ENCODE measurements at regions not wholly inside any gene's neighbourhood (a gene's known extent, or its start where the extent isn't known, plus 50 kb on each side); places are given as distances from the start of the nearest gene placed in this dataset.
"Not testable (repeated sequence)": the region's sequence is repeated elsewhere in the genome, so short reads cannot be mapped to it uniquely, and the experiment has no call there.

DNA sequence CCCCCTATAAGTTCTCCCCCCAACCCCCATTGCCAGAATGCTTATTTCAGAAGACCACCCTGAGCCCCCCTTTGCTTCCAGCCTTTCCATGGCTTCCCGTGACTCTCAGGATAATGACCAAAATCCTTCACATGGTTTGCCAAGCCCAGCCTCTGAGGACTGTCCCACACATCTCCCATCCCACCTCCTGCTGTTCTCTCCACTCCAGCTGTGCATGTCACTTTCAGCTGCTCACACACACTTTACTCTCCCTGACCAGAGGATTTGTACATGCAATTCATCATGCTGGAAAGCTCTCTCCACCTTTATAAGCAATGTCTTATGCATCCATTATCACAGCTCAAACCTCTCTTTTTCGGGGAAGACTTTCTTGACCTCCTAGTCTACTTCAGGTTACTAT, 164.2 kb downstream of the PRL start:
- in situ Hi-C loops (cut with MboI; ENCODE audit: low pct_unique_long_range_greater_than_20kb, low sequenced_read_pairs): no loop called here
- DNase-seq: no peak

DNA sequence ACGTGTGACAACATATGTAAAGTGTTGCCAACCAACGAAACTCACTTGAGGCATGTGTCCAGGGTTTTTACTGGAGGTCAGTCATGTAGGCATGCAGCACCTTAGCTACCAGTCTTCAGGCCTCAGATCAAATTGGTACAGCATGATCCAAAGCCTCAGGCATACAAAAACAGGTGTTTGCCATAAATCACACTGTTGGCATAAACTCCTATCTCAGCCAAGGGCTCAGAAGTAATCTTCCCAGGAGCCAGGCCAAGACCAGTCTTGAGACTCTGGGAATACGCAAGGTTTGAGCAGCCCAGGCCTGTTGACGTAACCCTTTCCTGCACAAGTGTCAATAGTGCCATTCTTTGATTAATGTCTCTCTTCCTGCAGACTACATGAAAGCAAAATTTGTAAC, 163.5 kb downstream of the PRL start:
- in situ Hi-C loops (cut with MboI; ENCODE audit: low pct_unique_long_range_greater_than_20kb, low sequenced_read_pairs): no loop called here
- no peak for DNase-seq

DNA sequence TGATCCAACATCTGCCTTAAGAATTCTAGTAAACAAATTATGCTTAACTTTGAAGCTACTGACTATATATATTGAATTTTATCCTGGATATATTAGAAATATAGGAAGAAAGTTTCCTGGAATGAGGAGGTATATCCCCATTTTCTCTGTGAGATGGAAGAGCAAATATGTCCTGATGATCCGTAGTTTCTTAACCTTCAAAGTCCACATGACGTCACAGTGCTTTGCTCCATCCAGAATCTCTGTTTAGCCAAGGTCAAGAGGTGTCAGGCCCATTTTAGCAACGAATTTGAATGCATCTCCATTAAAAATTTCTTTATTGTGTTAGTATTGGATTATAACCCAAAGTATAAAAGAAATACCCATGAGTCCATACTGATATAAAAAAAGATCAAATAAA, 162.5 kb downstream of the PRL start:
- no peak for DNase-seq
- in situ Hi-C loops (cut with MboI; ENCODE audit: low pct_unique_long_range_greater_than_20kb, low sequenced_read_pairs): no loop called here

DNA sequence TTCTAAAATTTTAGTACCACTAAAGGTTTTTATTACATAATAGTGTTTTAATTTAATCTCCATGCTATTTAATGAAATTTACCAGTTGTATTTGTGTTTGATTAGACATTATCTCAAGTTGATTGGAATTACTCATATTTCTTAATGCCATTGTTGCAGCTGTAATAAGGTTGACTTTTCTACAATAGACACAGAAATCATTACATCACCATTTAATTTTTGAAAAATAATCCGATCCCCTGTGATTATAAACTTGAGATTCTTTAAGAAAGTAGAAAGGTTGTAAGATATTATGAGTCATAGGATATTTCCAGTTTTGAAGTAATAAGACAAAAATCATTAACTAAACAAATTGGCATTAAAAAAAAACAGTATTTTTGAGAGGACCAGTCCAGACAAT, 161.4 kb downstream of the PRL start:
- DNase-seq: no peak
- in situ Hi-C loops (cut with MboI; ENCODE audit: low pct_unique_long_range_greater_than_20kb, low sequenced_read_pairs): no loop called here

DNA sequence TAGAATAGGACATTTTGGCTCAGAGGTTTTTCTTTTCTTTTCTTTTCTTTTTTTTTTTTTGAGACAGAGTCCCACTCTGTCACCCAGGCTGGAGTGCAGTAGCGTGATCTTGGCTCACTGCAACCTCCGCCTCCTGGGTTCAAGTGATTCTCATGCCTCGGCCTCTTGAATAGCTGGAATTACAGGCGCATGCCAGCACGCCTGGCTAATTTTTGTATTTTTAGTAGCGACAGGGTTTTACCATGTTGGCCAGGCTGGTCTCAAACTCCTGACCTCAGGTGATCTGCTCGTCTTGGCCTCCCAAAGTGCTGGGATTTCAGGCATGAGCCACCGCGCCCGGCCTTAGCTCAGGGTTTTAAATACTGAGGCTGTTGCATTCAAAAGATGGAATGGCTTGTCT, 156.1 kb downstream of the PRL start:
- in situ Hi-C loops (cut with MboI; ENCODE audit: low pct_unique_long_range_greater_than_20kb, low sequenced_read_pairs): not testable (repeated sequence)

DNA sequence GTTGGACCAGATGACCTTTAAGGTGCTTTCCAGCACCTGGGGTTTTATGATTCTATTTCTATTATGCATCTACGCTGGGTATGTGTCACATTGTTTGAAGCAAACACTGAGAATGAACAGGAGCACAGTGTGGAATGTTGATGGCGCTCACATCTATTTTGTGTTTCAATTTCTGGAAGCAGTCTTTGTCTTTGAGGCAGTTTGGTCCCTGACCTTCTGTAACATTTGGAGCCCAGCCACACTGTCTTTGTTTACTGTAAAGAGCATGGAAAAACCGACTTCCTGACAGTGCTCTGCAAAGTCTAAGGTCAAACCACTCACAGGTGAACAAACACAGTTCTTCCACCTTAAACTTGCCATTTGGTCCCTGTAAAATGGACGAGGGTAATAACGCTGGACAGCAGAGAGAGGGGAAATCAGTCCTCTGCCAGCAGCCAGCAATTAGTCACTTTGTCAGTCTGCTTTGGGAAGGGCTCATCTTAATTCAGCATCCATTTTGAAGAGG, 155.5 kb downstream of the PRL start:
- DNase-seq: no peak
- in situ Hi-C loops (cut with MboI; ENCODE audit: low pct_unique_long_range_greater_than_20kb, low sequenced_read_pairs): no loop called here

More for the DNA sequence above, 156.1 kb downstream of the PRL start:
- not testable (repeated sequence) for DNase-seq

DNA sequence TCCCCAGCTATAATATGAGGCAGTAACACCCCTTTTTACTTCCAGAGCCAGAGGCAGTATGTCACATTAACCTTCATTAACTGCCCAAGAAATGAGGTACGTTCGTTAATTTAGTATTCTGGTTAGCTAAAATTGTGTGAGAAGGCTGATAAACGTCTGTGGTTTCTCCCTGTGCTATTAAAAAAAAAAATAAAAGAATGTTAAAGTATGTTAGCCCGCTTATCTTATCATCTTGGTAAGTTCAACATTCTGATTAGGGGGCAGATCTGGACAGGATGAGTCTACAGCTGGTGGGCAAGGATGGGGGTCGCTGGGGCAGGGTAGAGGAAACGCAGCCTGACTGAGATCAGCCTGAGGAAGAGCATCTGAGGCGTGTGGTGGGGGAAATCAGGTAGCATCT, 154.0 kb downstream of the PRL start:
- DNase-seq: no peak

DNA sequence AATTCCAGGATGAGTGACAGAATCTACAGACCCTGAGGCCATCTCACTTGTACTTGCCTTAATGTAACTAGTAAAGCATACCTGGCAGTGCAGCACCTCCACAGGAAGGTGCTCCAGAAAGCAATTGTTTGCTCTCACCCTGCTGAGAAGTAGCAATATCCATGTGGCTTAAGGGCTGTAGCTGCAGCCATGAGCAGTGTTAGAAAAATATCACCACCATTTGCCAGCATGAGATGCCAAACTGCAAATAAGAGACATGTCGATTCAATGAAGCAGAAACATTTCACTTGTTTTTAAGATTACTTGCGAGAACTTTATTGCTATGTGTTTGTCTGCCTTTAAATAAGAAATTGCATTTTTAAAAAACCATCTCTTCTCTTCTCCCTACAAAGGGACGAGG, 151.5 kb downstream of the PRL start:
- in situ Hi-C loops (cut with MboI; ENCODE audit: low pct_unique_long_range_greater_than_20kb, low sequenced_read_pairs): no loop called here
- DNase-seq: no peak

More for the DNA sequence above, 154.0 kb downstream of the PRL start:
- in situ Hi-C loops (cut with MboI; ENCODE audit: low pct_unique_long_range_greater_than_20kb, low sequenced_read_pairs): no loop called here

DNA sequence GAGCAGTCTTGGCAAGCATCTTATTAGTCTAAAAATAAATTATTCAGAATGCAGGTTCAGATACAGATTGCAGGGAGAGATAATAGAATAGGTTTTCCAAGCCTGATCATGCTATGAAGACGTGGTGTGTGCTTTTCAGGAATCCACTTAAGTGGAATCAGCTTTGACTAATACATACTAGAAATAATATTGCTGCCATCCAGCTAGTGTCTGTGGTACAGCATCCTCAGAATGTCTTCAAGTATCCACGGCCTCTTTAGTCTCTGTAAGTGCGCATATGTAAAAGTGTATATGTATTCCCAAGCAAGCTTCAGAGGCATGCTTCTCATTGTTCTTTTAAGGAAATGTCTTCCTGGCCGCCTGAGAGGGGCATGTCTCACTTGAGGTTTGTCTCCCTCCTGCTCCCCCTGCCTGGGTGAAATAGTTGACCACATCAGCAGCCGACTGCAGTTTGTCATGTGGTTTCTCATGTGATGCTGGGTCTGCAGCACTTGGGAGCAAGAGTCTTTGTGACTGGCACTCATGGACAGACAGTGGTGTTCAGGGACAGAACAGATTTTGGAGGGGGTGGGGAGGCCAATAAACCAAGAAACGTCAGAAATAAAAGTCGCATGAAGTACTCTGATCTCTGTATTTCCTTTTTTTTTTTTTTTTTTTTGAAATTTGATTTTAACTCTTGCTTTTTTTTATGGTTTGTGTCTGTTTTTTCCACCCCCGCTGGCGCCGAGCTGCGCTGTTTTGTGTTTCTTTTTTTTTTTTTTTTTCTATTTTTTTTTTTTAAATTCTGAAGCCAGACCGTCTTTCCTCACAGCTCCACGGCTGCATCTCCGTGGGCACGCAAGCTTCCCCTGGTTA, 150.8 kb downstream of the PRL start:
- in situ Hi-C loops (cut with MboI; ENCODE audit: low pct_unique_long_range_greater_than_20kb, low sequenced_read_pairs): no loop called here

DNA sequence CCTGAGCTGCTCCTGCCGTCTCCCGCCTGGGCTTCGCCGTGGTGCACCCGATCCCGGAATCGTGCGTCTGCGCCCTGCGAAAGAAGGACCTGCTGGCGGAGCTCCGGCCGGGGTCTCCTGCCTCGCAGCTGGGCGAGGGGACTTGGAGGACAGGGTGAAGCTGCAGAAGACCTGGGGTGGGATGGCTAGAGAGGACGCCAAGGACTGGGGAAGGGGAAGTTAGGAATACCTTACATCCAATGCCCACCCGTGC, 150.2 kb downstream of the PRL start:
- no peak for DNase-seq
- in situ Hi-C loops (cut with MboI; ENCODE audit: low pct_unique_long_range_greater_than_20kb, low sequenced_read_pairs): no loop called here

More for the DNA sequence above, 150.8 kb downstream of the PRL start:
- no peak for DNase-seq

DNA sequence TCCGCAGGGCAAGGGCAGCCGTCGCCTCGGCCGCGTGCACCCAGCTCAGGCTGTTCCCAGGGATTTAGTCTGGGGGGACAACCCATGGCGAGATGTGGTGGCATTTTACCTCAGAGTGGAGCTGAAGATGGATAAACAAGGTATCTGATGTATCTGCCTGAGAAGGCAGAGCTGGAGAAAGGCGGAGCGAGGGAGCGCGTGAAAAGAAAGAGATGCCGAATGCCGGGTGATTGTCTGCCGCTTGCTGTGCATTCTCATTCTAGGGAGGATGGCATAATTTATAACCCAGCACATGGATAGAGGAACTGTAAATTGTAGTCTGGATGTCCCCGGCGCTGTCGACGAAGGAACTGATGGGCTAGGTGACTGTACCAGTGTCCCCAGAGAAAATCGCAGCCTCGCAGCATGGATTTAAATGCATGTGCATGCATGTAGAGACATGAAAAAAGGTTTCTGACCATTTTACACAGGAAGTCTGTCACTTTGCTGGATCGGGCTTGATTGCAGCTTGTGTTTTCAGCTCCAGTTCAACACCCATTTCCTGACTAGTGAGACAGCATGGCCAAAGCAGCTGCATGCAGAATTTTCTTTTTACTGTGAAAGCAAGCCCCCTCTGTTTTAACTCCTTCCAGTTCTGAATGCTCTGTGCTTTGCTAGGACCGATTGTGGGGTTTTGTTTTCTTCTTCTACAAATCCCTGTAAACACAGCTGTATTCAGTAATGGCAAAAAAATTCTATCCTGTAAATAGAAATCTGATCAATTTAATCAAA, 149.7 kb downstream of the PRL start:
- in situ Hi-C loops (cut with MboI; ENCODE audit: low pct_unique_long_range_greater_than_20kb, low sequenced_read_pairs): no loop called here
- DNase-seq: no peak

DNA sequence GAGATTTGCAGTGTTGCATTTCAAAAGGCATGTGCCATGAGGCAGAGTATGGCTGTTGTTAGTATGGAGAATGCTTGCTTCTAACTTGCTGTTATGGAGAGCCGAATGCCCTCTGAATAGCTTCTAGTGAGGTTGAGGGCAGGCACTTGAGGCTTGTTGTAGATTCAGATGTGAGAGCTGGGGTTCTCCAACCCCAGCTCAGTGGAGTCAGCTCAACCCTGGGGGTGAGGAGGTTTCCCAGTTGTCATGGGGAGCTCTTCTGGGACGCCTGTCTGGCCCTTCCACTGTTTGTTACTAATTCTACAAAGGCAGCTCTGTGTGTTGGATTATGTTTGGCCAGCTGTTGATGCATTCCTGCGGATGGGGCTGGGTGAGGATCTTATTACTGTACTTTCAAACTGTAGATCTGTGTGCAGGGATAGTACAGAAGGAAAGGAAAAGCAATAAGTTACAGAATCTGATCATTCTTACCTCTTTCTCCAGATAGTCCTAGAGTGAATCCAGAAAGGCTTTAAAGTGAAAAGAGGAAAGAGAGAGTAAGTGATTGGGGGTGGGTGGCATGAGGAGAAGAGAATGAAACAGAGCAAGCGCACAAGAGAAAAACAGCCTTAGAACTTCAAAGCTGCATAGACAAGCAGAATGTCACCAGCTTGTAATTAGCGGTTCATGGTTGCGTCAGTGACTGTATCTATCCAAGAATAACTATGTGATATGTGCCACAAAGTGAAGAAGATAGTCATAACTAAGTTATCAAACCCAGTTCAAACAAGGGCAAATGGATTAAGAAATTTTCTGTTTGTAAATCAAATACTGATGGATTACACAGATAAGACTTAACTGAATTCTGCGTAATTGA, 148.7 kb downstream of the PRL start:
- DNase-seq: no peak
- in situ Hi-C loops (cut with MboI; ENCODE audit: low pct_unique_long_range_greater_than_20kb, low sequenced_read_pairs): no loop called here

DNA sequence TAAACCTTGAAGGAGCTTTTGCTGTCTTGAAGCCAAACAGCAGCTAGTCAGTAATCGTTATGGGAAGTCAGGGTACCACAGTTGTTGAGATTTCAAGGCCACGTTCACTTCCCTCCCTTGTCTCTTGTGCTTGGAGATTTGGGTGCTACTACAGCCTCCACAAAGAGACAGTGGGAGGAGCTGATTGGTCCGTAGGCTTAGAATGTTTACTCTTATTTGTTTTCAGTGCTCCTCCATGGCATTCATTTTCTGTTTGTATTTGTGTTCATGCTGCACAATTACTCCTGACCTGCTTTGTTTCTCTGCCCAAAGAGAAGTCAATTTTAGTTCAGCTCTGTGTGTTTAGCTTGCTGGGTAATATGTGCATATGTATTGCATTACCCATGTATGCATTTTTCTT, 147.7 kb downstream of the PRL start:
- in situ Hi-C loops (cut with MboI; ENCODE audit: low pct_unique_long_range_greater_than_20kb, low sequenced_read_pairs): no loop called here
- DNase-seq: no peak

DNA sequence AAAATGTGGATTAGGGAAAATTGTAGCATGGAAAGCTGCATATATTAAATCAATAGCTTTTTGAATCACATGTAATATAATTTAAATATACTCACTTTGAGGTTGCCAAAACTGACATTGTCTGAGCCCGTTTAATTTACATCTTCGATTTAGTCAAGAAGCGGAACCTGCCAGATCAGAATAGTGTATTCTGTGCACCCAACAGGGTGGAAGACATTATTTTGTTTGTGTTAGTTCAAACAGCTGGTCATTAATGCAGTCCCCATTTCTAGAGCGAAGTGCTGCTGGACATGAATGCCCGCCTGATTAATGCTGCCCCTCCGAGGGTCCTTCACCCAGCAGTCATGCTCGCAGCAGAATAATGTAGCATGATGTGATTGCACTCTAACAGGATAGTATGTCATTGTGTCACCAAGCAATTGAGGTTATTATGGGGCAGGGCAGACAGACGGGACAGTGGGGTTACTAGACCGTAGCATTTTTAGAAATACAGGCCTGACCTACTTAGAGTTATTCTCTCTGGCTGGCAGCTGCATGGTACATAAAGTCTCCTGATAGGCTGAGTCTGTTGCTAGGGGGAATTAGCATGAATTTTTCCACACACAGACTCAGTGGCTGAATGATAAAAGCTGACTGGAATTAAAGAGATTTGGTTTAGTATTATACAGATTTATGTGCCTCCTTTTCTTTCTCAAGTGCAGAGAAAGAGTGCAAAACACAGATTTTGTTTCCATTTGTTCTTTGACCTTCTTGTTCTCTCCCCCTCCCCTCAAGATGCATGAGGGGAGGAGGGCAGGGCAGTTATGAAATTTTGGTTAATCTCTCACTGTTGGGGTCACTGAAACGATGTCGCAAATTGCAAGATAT, 147.1 kb downstream of the PRL start:
- in situ Hi-C loops (cut with MboI; ENCODE audit: low pct_unique_long_range_greater_than_20kb, low sequenced_read_pairs): no loop called here
- DNase-seq: no peak

DNA sequence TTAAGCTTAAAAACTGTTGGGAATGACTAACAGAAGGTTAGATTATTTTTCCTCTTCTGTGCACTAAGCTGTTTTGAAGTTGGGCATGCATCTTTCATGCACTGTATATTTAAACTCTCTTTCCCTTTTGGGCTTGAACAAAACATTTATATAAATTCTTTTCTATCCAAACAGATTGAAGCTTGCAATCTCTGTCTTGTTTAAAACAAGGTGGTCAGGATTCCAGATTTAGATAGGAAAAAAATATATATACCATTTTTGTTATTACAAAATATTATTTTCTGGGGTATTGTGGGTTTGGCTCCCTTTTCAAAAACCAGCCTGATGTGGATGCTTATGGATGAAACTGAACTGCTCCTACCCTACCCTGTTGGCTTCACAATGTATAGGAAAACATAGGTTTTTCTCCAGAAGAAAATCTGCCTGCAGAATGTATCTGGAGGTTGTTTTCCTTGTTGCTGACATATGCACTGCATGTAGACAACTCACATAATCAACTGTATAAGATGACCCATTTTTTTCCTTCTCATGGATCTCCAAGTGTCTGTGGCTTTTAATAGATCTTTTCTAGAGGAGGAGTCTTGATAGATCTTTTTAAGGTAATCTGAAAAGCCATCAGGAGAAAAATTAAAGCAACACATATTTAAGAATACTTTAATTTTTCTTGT, 146.3 kb downstream of the PRL start:
- in situ Hi-C loops (cut with MboI; ENCODE audit: low pct_unique_long_range_greater_than_20kb, low sequenced_read_pairs): no loop called here
- DNase-seq: no peak

DNA sequence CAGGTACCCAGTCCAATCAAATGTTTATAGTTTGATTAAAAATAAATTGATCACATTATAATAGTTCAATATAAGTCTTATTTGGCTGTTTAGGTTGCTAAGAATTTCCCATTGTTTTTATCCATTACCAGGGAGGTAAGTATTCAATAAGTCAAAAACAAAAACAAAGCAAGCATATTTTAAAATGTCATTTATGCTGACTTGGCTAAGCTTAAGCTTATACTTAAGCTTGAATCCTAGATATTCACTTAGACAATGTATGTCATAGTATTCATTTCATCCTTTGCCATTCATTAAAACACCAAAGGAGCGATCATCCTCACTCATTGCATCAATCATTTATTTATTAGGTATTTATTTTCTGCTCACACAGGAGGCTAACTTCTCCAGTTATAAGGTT, 144.9 kb downstream of the PRL start:
- in situ Hi-C loops (cut with MboI; ENCODE audit: low pct_unique_long_range_greater_than_20kb, low sequenced_read_pairs): no loop called here
- no peak for DNase-seq

DNA sequence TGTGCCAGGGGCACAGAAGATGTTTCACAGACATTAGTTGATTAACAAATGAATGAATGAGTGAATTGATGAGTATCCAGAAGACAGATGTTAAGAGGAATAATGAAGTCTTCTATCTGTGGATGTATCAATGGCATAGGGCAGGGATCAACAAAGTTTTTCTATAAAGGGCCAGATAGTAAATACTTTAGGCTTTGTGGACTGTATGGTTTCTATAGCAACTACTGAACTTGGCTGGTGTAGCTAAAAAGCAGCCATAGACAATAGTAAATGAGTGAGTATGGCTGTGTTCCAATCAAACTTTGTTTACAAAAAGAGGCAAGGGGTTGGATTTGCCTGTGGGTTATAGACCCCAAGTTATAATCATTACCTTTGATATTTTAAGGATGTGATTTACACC, 144.0 kb downstream of the PRL start:
- DNase-seq: no peak
- in situ Hi-C loops (cut with MboI; ENCODE audit: low pct_unique_long_range_greater_than_20kb, low sequenced_read_pairs): no loop called here

DNA sequence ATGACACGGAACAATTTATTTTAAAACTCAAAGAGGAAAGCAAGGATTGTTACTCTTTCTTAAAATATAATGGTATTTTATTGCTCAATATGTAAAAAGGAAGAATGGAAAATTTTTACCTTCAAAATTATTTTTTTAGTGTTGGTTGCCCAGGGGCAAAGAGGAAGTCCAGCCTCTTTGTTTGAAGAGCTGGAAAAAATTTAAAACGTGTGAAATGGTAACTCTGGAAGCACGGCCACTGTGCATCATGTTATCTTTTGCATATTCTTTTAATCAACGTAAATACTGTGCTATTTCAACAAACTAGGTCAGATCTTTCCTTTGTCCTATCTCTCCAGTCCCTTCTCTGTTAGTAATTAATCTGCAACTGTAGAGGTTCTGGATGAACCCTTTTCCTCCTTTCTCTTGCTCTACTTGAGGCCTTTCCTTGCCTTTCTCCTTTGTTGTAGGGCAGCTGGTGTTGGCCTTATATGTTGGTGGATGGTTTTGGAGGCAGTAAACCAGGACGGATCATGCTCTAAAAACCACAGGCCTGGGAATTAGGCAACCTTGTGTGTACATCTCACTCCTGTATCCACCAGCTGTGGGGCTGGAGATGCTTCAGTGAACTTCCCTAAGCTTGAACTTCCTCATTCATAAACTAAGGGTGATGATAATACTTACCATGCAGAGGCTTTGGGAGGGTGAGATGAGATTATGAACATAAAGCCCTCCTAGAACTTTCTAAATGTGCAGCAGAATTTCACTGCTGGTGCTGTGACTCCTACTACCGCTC, 143.3 kb downstream of the PRL start:
- peak; percentile 79 for DNase-seq
- in situ Hi-C loops (cut with MboI; ENCODE audit: low pct_unique_long_range_greater_than_20kb, low sequenced_read_pairs): no loop called here

Measured in KBM-7 (cell line).